HepG2 (cell line): ENCODE measurements at regions not wholly inside any gene's neighbourhood (a gene's known extent, or its start where the extent isn't known, plus 50 kb on each side); places are given as distances from the start of the nearest gene placed in this dataset.
"Not testable (repeated sequence)": the region's sequence is repeated elsewhere in the genome, so short reads cannot be mapped to it uniquely, and the experiment has no call there.

Experiments
- ATAC-seq: fragments of 200-7000 bp; cut with Tn5 transposase; 3 replicates; pipeline ENCODE4 v1.9.1; 2020; ENCODE audit warnings: mild to moderate bottlenecking, moderate library complexity
- BruUV-seq: library from RNA; stranded (reverse); fragments of 400-500 nt; replicated peaks from 2 replicates; lab custom pipeline; 2021; lab: Mats Ljungman, UMichigan
- CTCF ChIA-PET: fragments of 300-600 bp; formaldehyde crosslinking; extraction: SDS; loops from one replicate; lab custom pipeline; 2021; ENCODE audit warnings: low total read pairs, inconsistent platforms, low intra/inter-chr PET ratio; lab: Yijun Ruan, JAX
- POLR2A ChIA-PET: fragments of 350-600 bp; sonication (Branson Sonifier 250); formaldehyde crosslinking; loops from one replicate; lab custom pipeline; 2020; ENCODE audit warnings: antibody characterized with exemption, inconsistent platforms; lab: Yijun Ruan, JAX
- DNase-seq: peaks from one replicate; pipeline ENCODE4 v3.0.0-alpha.2; 2015; ENCODE audit warnings: low spot score
- FAIRE-seq: peaks from 3 replicates; lab custom pipeline; 2011; peaks lifted over from hg19 to GRCh38; lab: Jason Lieb, UNC
- H2AFZ ChIP-seq: one replicate; pipeline ENCODE4 v1.6.1; 2011; ENCODE audit warnings: low read length, inconsistent platforms
- H3K27ac ChIP-seq: fragments of 300-600 bp; 3 replicates; pipeline ENCODE4 v1.8.0; 2011; ENCODE audit warnings: mixed run types, mild to moderate bottlenecking, mixed read lengths, low read length, inconsistent platforms; ENCODE audit not compliant: insufficient read depth; ENCODE audit errors: extremely low read length
- H3K27me3 ChIP-seq, 2 experiments: fragments of 200-600 bp in 1 of 2; 2 replicates in 1 of 2; 3 replicates in 1 of 2; pipeline versions ENCODE4 v1.6.0 to v1.8.0; 2011; ENCODE audit warnings: low read length in 2 of 2, mild to moderate bottlenecking in 2 of 2, moderate library complexity in 2 of 2, inconsistent platforms in 1 of 2; ENCODE audit not compliant: insufficient read depth in 2 of 2, control insufficient read depth in 1 of 2
- H3K36me3 ChIP-seq, 2 experiments: fragments of 200-600 bp in 1 of 2; replicated peaks in 1 of 2; 2 replicates in 1 of 2; 3 replicates in 1 of 2; pipeline versions ENCODE4 v1.5.1 to v1.8.0; 2011; ENCODE audit warnings: low read length in 2 of 2, inconsistent platforms in 1 of 2; ENCODE audit not compliant: insufficient read depth in 2 of 2, control insufficient read depth in 1 of 2
- H3K4me1 ChIP-seq: 2 replicates; pipeline ENCODE4 v1.5.1; 2012; ENCODE audit warnings: low read length, inconsistent platforms; ENCODE audit not compliant: insufficient read depth
- H3K4me2 ChIP-seq: 2 replicates; pipeline ENCODE4 v1.6.0; 2011; ENCODE audit warnings: low read depth, low read length, inconsistent platforms
- H3K4me3 ChIP-seq, 3 experiments: fragments of 200-600 bp in 1 of 3; sonication (generic), shearing (Covaris generic) in 1 of 3; replicated peaks in 1 of 3; 2 replicates each; pipeline ENCODE4 v1.5.1; 2011 to 2016; ENCODE audit warnings: low read length in 3 of 3, inconsistent platforms in 2 of 3, low read depth in 2 of 3, mild to moderate bottlenecking in 2 of 3, control low read depth in 1 of 3, mixed read lengths in 1 of 3; ENCODE audit not compliant: insufficient read depth in 1 of 3
- H3K79me2 ChIP-seq: one replicate; pipeline ENCODE4 v1.6.1; 2011; ENCODE audit warnings: low read length, inconsistent platforms; ENCODE audit not compliant: insufficient read depth
- H3K9ac ChIP-seq: 2 replicates; pipeline ENCODE4 v1.6.0; 2011; ENCODE audit warnings: mild to moderate bottlenecking, low read depth, low read length, inconsistent platforms; ENCODE audit not compliant: insufficient read depth
- H3K9me3 ChIP-seq: 2 replicates; pipeline ENCODE4 v1.5.1; 2012; ENCODE audit warnings: mild to moderate bottlenecking, low read length
- H4K20me1 ChIP-seq: 2 replicates; pipeline ENCODE4 v1.6.0; 2011; ENCODE audit warnings: inconsistent platforms, mild to moderate bottlenecking, low read length, moderate library complexity; ENCODE audit not compliant: insufficient read depth
- PHF20 ChIP-seq: sonication (generic); formaldehyde crosslinking; IDR thresholded peaks from 2 replicates; pipeline ENCODE4 v1.5.0; 2020; ENCODE audit warnings: mild to moderate bottlenecking, missing genetic modification reagents
- SATB2 ChIP-seq: sonication (generic); formaldehyde crosslinking; IDR thresholded peaks from 2 replicates; pipeline ENCODE4 v1.5.0; 2020; ENCODE audit warnings: missing genetic modification reagents
- SMARCE1 ChIP-seq: fragments of 450-650 bp; IDR thresholded peaks from 2 replicates; pipeline ENCODE4 v1.6.1; 2017; ENCODE audit warnings: borderline replicate concordance
- ZBTB14 ChIP-seq: sonication (generic); formaldehyde crosslinking; IDR thresholded peaks from 2 replicates; pipeline ENCODE4 v1.4.0; 2020; ENCODE audit warnings: missing genetic modification reagents
- WGBS: methylation state at CpG from one replicate; pipeline ENCODE4 v1.1.6; 2017; ENCODE audit warnings: low lambda C conversion rate; 5-methylcytosine and 5-hydroxymethylcytosine counted together
- in situ Hi-C: cut with HindIII; loops from 2 replicates; pipeline ENCODE4 v1.10.0; 2017; ENCODE audit warnings: low pct_unique_long_range_greater_than_20kb; ENCODE audit not compliant: extremely low pct_ligation_motif_present
- intact Hi-C: fragments of 100-400 bp; cut with micrococcal nuclease; formaldehyde crosslinking; loops from one replicate; pipeline ENCODE4 v1.10.0; 2022; ENCODE audit not compliant: unreplicated experiment
- TF ChIP-seq, protein P1 (sequence below): sonication (generic); formaldehyde crosslinking; IDR thresholded peaks from 2 replicates; pipeline ENCODE4 v1.9.0; 2021; ENCODE audit warnings: mild to moderate bottlenecking, missing genetic modification reagents

DNA sequence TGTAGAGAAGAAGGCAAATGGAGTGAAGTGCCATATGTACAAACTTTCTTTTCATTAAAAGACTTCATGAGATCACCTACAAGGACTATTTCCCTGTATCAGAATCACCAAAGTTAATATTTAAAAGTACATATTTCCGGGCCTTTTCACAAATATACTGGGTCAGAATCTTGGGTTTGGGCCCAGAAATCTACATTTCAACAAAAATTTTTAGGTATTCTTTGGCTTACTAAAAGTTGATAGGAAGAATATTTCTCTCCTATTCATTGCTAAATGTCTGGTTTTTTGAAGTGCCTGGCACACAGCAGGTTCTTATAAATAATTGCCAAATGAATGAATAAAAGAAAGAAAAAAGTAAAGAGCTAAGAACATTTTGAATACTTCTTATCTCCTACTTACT lies 843.8 kb upstream of the ACVR2A start:
- no peaks in the 10 kb centered on the region for H3K79me2 ChIP-seq
- CTCF ChIA-PET: no interaction called here
- in situ Hi-C loops: no loop called here
- no peak for FAIRE-seq
- no peaks in the 10 kb centered on the region for H3K9me3 ChIP-seq
- intact Hi-C loops: no loop called here
- ATAC-seq: no peak
- POLR2A ChIA-PET: no interaction called here
- DNase-seq: no peak
- no peak overlapping the region for H3K27ac ChIP-seq
- TF ChIP-seq, protein P1, sequence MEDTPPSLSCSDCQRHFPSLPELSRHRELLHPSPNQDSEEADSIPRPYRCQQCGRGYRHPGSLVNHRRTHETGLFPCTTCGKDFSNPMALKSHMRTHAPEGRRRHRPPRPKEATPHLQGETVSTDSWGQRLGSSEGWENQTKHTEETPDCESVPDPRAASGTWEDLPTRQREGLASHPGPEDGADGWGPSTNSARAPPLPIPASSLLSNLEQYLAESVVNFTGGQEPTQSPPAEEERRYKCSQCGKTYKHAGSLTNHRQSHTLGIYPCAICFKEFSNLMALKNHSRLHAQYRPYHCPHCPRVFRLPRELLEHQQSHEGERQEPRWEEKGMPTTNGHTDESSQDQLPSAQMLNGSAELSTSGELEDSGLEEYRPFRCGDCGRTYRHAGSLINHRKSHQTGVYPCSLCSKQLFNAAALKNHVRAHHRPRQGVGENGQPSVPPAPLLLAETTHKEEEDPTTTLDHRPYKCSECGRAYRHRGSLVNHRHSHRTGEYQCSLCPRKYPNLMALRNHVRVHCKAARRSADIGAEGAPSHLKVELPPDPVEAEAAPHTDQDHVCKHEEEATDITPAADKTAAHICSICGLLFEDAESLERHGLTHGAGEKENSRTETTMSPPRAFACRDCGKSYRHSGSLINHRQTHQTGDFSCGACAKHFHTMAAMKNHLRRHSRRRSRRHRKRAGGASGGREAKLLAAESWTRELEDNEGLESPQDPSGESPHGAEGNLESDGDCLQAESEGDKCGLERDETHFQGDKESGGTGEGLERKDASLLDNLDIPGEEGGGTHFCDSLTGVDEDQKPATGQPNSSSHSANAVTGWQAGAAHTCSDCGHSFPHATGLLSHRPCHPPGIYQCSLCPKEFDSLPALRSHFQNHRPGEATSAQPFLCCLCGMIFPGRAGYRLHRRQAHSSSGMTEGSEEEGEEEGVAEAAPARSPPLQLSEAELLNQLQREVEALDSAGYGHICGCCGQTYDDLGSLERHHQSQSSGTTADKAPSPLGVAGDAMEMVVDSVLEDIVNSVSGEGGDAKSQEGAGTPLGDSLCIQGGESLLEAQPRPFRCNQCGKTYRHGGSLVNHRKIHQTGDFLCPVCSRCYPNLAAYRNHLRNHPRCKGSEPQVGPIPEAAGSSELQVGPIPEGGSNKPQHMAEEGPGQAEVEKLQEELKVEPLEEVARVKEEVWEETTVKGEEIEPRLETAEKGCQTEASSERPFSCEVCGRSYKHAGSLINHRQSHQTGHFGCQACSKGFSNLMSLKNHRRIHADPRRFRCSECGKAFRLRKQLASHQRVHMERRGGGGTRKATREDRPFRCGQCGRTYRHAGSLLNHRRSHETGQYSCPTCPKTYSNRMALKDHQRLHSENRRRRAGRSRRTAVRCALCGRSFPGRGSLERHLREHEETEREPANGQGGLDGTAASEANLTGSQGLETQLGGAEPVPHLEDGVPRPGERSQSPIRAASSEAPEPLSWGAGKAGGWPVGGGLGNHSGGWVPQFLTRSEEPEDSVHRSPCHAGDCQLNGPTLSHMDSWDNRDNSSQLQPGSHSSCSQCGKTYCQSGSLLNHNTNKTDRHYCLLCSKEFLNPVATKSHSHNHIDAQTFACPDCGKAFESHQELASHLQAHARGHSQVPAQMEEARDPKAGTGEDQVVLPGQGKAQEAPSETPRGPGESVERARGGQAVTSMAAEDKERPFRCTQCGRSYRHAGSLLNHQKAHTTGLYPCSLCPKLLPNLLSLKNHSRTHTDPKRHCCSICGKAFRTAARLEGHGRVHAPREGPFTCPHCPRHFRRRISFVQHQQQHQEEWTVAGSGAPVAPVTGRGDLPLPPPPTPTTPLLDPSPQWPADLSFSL (CRISPR knock-in tag): no peak
- TF ChIP-seq SATB2 (no peak), ZBTB14 (CRISPR knock-in tag) (no peak), SMARCE1 (no peak), PHF20 (CRISPR knock-in tag) (no peak)
- H3K27me3 ChIP-seq: no peaks in the 10 kb centered on the region
- H4K20me1 ChIP-seq: no peaks in the 10 kb centered on the region
- no peak overlapping the region for H3K9ac ChIP-seq
- no peak overlapping the region for H3K4me2 ChIP-seq
- no peaks in the 10 kb centered on the region for H3K4me1 ChIP-seq
- no peak overlapping the region for H3K4me3 ChIP-seq
- no peaks in the 10 kb centered on the region for H3K36me3 ChIP-seq
- 0% methylated on average over 1 of the region's 1 CpG for WGBS
- no TSS peak for BruUV-seq
- no peak overlapping the region for H2AFZ ChIP-seq

- POLR2A ChIA-PET, H3K4me2 ChIP-seq, in situ Hi-C loops, CTCF ChIA-PET, H2AFZ ChIP-seq, H3K36me3 ChIP-seq, H3K9me3 ChIP-seq, H3K4me1 ChIP-seq, ATAC-seq, H3K4me3 ChIP-seq, H4K20me1 ChIP-seq, BruUV-seq, FAIRE-seq, H3K27ac ChIP-seq, H3K27me3 ChIP-seq, DNase-seq, intact Hi-C loops, H3K9ac ChIP-seq, H3K79me2 ChIP-seq: not testable (repeated sequence)
- WGBS: 0% methylated on average over 2 of the region's 2 CpGs
These were observed 844.7 kb upstream of the ACVR2A start for GRCh38 chr2:147000151-147000550.
